GM06990 (cell line): ENCODE measurements at regions not wholly inside any gene's neighbourhood (a gene's known extent, or its start where the extent isn't known, plus 50 kb on each side); places are given as distances from the start of the nearest gene placed in this dataset.
A peak's percentile ranks its signal among the peaks of the same experiment; 100 is the strongest.

Experiments
- DNase-seq: peaks from one replicate; pipeline ENCODE4 v3.0.0-alpha.2; 2011; ENCODE audit not compliant: insufficient read length; ENCODE audit errors: extremely low read depth
- H3K27me3 ChIP-seq: replicated peaks from 2 replicates; pipeline ENCODE4 v1.6.0; 2011; ENCODE audit warnings: low read length; ENCODE audit not compliant: control insufficient read depth, insufficient read depth
- H3K36me3 ChIP-seq: 2 replicates; pipeline ENCODE4 v1.5.1; 2011; ENCODE audit warnings: low read length; ENCODE audit not compliant: control insufficient read depth, insufficient read depth
- H3K4me3 ChIP-seq: replicated peaks from 2 replicates; pipeline ENCODE4 v1.5.1; 2011; ENCODE audit warnings: low read depth, mild to moderate bottlenecking, control low read depth, low read length
- TF ChIP-seq, protein P1 (sequence below): IDR thresholded peaks from 2 replicates; pipeline ENCODE4 v1.5.1; 2011; ENCODE audit warnings: low read length, control low read depth, mild to moderate bottlenecking, inconsistent platforms; ENCODE audit not compliant: insufficient read depth, poor library complexity, severe bottlenecking

DNA sequence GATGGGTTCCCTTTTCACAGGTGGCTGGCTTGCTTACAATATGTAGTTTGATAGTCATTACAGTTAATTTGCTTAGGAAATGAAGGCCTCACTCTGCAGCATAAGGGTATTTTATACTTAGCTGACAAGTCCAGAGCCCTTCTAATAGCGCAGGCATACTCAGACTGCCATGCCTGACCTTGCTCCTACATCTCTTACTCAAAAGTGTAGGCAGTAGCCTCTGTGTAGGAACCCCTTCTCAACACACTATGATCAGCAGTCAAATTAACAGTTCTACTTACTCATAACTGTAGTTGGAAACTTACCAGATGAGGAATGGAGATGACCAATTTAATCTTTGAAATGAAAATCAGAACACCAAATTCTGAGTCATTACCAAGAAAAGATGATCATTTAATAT, 373.5 kb downstream of the TBC1D32 start:
- TF ChIP-seq, protein P1, sequence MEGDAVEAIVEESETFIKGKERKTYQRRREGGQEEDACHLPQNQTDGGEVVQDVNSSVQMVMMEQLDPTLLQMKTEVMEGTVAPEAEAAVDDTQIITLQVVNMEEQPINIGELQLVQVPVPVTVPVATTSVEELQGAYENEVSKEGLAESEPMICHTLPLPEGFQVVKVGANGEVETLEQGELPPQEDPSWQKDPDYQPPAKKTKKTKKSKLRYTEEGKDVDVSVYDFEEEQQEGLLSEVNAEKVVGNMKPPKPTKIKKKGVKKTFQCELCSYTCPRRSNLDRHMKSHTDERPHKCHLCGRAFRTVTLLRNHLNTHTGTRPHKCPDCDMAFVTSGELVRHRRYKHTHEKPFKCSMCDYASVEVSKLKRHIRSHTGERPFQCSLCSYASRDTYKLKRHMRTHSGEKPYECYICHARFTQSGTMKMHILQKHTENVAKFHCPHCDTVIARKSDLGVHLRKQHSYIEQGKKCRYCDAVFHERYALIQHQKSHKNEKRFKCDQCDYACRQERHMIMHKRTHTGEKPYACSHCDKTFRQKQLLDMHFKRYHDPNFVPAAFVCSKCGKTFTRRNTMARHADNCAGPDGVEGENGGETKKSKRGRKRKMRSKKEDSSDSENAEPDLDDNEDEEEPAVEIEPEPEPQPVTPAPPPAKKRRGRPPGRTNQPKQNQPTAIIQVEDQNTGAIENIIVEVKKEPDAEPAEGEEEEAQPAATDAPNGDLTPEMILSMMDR = no peak
- Histone ChIP-seq H3K36me3 (no peaks in the 10 kb centered on the region), H3K27me3 (no peaks in the 10 kb centered on the region), H3K4me3 (no peak overlapping the region)
- DNase-seq = no peak

DNA sequence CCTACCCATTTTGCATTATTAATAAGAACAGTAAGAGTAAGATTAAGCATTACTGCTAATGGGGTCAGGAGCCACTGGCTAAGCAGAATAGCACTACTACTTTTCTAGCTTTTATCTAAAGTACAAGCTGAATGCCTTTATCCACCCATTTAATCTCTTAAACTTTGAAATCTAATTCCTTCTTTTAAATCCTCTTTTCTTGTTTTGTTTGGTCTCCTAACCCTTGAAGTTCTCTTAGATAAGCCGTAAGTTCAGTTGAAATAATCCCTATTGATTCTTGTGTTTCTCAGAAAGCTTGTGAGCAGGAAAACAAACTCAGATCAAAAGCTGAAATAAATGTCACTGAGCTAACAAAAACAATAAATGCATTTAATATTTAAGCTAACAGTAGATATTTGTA, 380.2 kb downstream of the TBC1D32 start:
- Histone ChIP-seq H3K36me3 (no peaks in the 10 kb centered on the region), H3K27me3 (no peaks in the 10 kb centered on the region), H3K4me3 (no peak overlapping the region)
- TF ChIP-seq, protein P1 = no peak
- DNase-seq = no peak

DNA sequence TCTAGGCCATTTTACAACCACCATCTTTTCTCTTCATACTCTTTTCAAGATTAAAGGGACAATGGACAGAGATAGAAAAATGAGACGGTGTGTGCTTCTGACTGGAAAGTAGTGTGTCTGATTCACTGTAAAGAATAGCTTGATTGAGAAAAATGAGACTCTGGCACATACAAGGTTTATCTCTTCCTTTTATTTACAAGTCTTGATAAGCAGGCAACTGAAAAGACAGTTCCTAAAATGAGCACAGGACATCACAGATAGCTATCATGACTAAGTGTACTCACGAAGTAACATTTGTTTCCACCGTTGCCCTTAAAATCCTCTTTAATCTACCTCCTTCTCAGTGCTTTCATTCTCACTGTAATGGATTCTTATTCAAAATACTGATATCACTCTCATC, 383.0 kb downstream of the TBC1D32 start:
- H3K36me3 ChIP-seq = no peaks in the 10 kb centered on the region
- H3K27me3 ChIP-seq = no peaks in the 10 kb centered on the region
- H3K4me3 ChIP-seq = no peak overlapping the region
- no peak for DNase-seq
- TF ChIP-seq, protein P1 = no peak

DNA sequence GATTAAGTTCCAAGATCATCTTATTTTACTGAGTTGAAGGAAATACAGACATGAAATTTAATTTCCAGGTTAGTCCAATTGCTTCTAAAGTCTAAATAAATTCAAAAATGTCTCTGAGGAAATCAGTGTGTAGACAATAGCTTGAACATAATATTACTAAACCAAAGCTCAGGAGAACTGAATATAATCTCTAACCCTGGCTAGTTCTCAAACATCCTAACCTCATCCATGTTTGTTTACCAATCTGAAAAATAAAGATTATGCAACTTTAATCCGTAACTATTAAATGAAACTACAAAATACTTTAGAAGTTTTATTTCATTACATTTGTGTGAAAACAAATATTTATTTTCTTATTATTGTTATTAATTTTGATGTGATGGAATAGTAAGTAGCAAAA, 387.2 kb downstream of the TBC1D32 start:
- H3K4me3 ChIP-seq = no peak overlapping the region
- no peak for DNase-seq
- H3K27me3 ChIP-seq = no peaks in the 10 kb centered on the region
- no peaks in the 10 kb centered on the region for H3K36me3 ChIP-seq
- TF ChIP-seq, protein P1 = no peak

DNA sequence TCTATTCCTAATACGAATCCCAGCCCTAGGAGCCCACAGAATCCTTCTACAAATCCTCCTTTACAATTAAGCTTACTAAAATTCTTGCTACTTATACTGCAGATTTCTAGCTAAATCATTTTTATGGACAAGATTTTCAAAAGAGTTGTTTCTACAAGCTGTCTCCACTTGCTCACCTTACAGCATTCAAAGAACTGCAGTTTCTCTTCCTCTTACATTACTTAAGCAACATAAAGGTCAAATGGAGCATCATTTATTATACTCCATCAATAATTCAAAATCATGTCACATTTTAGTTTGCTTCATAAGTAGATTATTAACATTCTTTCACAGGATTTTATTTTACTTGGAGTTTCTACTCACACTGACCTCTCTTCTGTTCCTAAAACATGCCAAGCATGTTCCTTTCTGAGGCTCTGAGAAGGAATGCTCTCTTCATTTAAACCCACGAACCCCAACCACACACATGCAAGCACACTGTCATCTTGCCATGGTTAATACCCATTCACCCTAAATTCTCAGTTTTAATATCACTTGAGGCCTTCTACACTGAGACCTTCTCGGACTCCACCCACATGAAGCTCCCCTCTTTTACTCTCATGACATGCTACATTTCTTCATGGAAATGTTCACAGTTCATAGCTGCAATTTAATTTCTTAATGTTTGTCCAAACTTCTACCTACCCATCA, 388.2 kb downstream of the TBC1D32 start:
- Histone ChIP-seq H3K36me3 (no peaks in the 10 kb centered on the region), H3K4me3 (no peak overlapping the region), H3K27me3 (no peaks in the 10 kb centered on the region)
- DNase-seq = no peak
- TF ChIP-seq, protein P1 = no peak

DNA sequence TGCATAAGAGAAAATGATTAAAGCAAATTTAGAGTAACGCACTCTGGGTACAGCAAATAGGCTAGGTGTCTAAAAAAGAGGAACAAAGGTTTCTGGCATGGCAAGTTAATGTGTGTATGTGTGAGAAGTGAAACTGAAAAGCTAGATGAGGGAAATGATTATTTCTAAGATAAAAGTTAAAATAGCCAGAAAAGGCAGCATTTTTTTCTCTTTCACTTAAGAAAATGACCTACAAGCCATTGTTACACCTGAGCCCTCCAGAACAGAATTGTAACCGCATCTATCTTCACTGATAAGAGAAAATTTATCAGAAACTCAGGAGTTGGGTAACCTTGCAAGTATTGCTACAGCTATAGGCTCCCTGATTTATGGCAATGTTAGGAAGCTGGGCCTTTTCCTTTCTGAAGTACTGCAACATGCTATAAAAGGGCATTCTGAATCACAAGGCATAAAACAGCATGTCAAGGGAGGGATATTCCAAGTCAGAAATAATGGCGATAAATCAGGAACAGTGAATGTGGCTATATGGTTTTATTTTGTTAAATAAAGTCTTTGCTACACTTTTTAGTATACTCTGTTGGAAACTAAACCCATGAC, 395.3 kb downstream of the TBC1D32 start:
- TF ChIP-seq, protein P1 = no peak
- peak; percentile 72 for DNase-seq
- Histone ChIP-seq H3K36me3 (no peaks in the 10 kb centered on the region), H3K27me3 (no peaks in the 10 kb centered on the region), H3K4me3 (no peak overlapping the region)
